AG04449 (cell line): ENCODE measurements at regions not wholly inside any gene's neighbourhood (a gene's known extent, or its start where the extent isn't known, plus 50 kb on each side); places are given as distances from the start of the nearest gene placed in this dataset.

Source experiments
- CTCF ChIA-PET: fragments of 350-600 bp; formaldehyde crosslinking; extraction: SDS; loops from one replicate; lab custom pipeline; 2021; ENCODE audit warnings: antibody characterized with exemption; lab: Yijun Ruan, JAX
- POLR2A ChIA-PET: fragments of 400-600, 350-600 bp; formaldehyde crosslinking; extraction: SDS; loops from one replicate; lab custom pipeline; 2020; ENCODE audit warnings: antibody characterized with exemption, inconsistent platforms; lab: Yijun Ruan, JAX
- DNase-seq: peaks from one replicate; pipeline ENCODE4 v3.0.0-alpha.2; 2010; ENCODE audit warnings: low read depth, low spot score
- H3K4me3 ChIP-seq: 2 replicates; pipeline ENCODE4 v1.5.1; 2011; ENCODE audit warnings: low read depth, mild to moderate bottlenecking, control low read depth, low read length
- TF ChIP-seq, protein P1 (sequence below): IDR thresholded peaks from one replicate; pipeline ENCODE4 v1.5.1; 2011; ENCODE audit warnings: mild to moderate bottlenecking, moderate library complexity, low read length, control low read depth, inconsistent platforms; ENCODE audit not compliant: insufficient read depth; ENCODE audit errors: missing control alignments

DNA sequence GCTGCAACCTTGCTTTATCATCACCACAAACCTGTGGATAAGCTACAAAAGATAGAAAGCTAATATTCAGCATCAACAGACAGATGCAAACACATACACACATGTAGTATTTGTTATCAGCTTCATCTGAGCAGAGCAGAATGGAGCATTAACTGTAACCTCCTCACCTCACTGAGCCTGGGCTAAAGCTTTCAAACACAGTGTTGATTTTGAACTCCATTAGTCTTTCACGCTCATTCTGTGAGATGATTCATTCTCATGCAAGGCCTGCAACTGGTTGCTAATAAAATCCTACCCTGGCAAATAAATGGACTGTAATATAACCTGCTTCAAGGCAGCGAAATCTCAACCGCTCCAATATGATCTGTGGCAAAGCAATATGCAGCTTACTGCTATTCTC lies 1360.6 kb upstream of the ACO1 start:
- TF ChIP-seq, protein P1, sequence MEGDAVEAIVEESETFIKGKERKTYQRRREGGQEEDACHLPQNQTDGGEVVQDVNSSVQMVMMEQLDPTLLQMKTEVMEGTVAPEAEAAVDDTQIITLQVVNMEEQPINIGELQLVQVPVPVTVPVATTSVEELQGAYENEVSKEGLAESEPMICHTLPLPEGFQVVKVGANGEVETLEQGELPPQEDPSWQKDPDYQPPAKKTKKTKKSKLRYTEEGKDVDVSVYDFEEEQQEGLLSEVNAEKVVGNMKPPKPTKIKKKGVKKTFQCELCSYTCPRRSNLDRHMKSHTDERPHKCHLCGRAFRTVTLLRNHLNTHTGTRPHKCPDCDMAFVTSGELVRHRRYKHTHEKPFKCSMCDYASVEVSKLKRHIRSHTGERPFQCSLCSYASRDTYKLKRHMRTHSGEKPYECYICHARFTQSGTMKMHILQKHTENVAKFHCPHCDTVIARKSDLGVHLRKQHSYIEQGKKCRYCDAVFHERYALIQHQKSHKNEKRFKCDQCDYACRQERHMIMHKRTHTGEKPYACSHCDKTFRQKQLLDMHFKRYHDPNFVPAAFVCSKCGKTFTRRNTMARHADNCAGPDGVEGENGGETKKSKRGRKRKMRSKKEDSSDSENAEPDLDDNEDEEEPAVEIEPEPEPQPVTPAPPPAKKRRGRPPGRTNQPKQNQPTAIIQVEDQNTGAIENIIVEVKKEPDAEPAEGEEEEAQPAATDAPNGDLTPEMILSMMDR, result no peak
- DNase-seq, result no peak
- ChIA-PET CTCF (no interaction called here), POLR2A (no interaction called here)
- no peak overlapping the region for H3K4me3 ChIP-seq

DNA sequence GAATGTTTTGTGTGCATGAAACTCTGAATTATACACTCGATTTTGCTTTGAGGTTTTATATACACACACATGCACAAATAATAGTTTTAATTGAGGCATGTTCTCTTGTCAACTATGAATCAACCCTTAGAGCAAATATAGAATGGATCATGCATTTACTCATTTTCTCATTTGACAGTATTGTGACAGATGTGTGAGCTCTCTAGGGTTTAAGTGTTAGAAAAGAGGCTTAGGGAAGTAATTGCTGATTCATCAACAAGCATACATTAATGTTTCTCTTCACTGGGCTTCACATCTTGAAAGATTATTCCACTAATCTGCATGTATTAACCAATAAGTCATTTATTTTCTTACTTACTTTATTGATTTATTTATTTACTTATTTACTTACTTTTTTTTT lies 1356.8 kb upstream of the ACO1 start:
- DNase-seq, result no peak
- POLR2A ChIA-PET, result no interaction called here
- no peak overlapping the region for H3K4me3 ChIP-seq
- CTCF ChIA-PET, result no interaction called here
- TF ChIP-seq, protein P1, result no peak

DNA sequence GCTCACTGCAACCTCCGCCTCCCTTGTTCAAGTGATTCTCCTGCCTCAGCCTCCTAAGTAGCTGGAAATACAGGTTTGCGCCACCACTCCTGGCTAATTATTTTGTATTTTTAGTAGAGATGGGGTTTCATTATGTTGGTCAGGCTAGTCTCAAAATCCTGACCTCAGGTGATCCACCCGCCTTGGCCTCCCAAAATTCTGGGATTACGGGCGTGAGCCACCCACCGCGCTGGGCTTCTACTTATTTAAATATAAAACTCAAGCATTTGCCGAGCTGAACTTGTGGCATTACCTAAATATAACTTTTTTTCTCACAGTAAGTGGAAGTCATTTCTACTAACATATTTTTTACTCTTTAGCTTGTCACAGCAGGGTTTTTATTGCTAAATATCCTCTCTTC lies 1356.3 kb upstream of the ACO1 start:
- POLR2A ChIA-PET, result no interaction called here
- DNase-seq, result no peak
- TF ChIP-seq, protein P1, result no peak
- H3K4me3 ChIP-seq, result no peak overlapping the region
- CTCF ChIA-PET, result no interaction called here

DNA sequence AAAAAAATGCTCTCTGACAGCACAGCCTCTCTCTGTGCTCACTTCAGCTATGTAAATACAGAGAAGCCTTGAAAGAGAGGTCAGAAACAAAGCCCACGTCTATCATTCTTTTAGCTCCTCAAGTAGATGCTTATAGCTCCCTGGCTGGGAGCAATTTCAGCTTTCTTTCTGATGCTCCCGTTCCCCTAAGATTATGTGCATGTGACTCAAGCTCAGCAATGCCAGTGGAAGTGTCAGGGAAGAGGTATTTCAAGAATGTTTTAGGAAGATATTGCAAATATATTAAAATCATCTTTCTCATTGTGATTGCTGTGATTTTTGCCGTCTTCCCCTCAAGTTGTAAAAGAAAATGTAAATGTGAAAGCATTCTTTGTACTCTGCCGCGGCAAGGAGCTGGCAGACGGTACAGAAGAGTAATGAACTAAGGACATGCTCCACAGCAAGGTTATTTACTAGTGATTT lies 1353.7 kb upstream of the ACO1 start:
- no peak overlapping the region for H3K4me3 ChIP-seq
- no peak for DNase-seq
- ChIA-PET CTCF (no interaction called here), POLR2A (no interaction called here)
- TF ChIP-seq, protein P1, result no peak

GRCh38 chr9:31032206-31032605 lies 1352.2 kb upstream of the ACO1 start:
- TF ChIP-seq, protein P1, result no peak
- ChIA-PET POLR2A (no interaction called here), CTCF (no interaction called here)
- H3K4me3 ChIP-seq, result no peak overlapping the region
- DNase-seq, result no peak

DNA sequence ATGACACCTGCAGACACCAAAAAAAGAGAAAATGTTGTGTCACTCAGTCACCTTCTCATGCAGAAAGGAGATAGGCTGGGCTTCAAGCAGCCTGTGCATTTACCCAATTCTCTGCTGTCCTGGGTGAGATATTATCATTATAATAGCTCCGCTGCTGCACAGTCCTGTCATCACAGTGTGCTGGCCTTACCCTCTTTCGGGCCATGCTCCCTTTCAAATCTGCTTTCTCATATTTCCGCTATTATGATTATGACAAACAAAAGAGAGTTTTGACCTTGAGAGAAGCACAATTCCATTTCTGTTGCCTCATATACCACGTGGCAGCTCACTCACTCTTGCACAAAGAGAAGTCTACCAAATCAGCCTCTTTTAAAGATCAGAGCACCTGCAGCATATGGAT lies 1350.1 kb upstream of the ACO1 start:
- H3K4me3 ChIP-seq, result no peak overlapping the region
- POLR2A ChIA-PET, result no interaction called here
- no peak for DNase-seq
- TF ChIP-seq, protein P1, result no peak
- CTCF ChIA-PET, result no interaction called here

- no peak overlapping the region for H3K4me3 ChIP-seq
- DNase-seq, result no peak
- CTCF ChIA-PET, result no interaction called here
- TF ChIP-seq, protein P1, result no peak
- POLR2A ChIA-PET, result no interaction called here
Measured at GRCh38 chr9:31040564-31040963, 1343.9 kb upstream of the ACO1 start.
